K562 (cell line): ENCODE measurements at regions not wholly inside any gene's neighbourhood (a gene's known extent, or its start where the extent isn't known, plus 50 kb on each side); places are given as distances from the start of the nearest gene placed in this dataset.
"Not testable (repeated sequence)": the region's sequence is repeated elsewhere in the genome, so short reads cannot be mapped to it uniquely, and the experiment has no call there.

Source experiments
- ATAC-seq: fragments of 200-7000 bp; cut with Tn5 transposase; 3 replicates; pipeline ENCODE4 v1.9.1; 2020; ENCODE audit warnings: moderate library complexity
- BruUV-seq: library from RNA; stranded (reverse); fragments of 400-500 nt; replicated peaks from 2 replicates; lab custom pipeline; 2021; lab: Mats Ljungman, UMichigan
- CTCF ChIA-PET: fragments of 300-600 bp; formaldehyde crosslinking; extraction: SDS; loops from one replicate; lab custom pipeline; 2021; ENCODE audit warnings: low intra/inter-chr PET ratio; lab: Yijun Ruan, JAX
- POLR2A ChIA-PET: fragments of 300-600, 350-650 bp; sonication (Branson Sonifier 250); formaldehyde crosslinking; extraction: SDS; loops from one replicate; lab custom pipeline; 2021; ENCODE audit warnings: antibody characterized with exemption, inconsistent platforms; lab: Yijun Ruan, JAX
- DNase-seq, 4 experiments: peaks; one replicate each; pipeline versions ENCODE4 v3.0.0 to v3.0.0-alpha.2; 2011 to 2018; ENCODE audit warnings: low spot score in 3 of 4, mixed read lengths in 3 of 4; ENCODE audit errors: extremely low read depth in 1 of 4
- FAIRE-seq: peaks from 2 replicates; lab custom pipeline; 2011; peaks lifted over from hg19 to GRCh38; lab: Jason Lieb, UNC
- H2AFZ ChIP-seq: 2 replicates; pipeline ENCODE4 v1.6.0; 2011; ENCODE audit warnings: low read depth, low read length, control low read depth, inconsistent platforms
- H3K27ac ChIP-seq: fragments of 200-600 bp; 3 replicates; pipeline ENCODE4 v1.8.0; 2011; ENCODE audit warnings: low read depth, mild to moderate bottlenecking, control low read depth, inconsistent platforms, low read length, moderate library complexity, mixed read lengths; ENCODE audit errors: extremely low read depth
- H3K27me3 ChIP-seq, 2 experiments: fragments of 300-600 bp in 1 of 2; 2 replicates in 1 of 2; 3 replicates in 1 of 2; pipeline versions ENCODE4 v1.6.0 to v1.8.0; 2011; ENCODE audit warnings: inconsistent platforms in 2 of 2, low read length in 2 of 2, mild to moderate bottlenecking in 1 of 2, mixed read lengths in 1 of 2, moderate library complexity in 1 of 2; ENCODE audit not compliant: control insufficient read depth in 2 of 2, insufficient read depth in 2 of 2
- H3K36me3 ChIP-seq: fragments of 300-600 bp; 3 replicates; pipeline ENCODE4 v1.8.0; 2011; ENCODE audit warnings: mild to moderate bottlenecking, low read length, inconsistent platforms; ENCODE audit not compliant: control insufficient read depth, insufficient read depth
- H3K4me1 ChIP-seq, 2 experiments: fragments of 200-600 bp in 1 of 2; replicated peaks in 1 of 2; 2 replicates in 1 of 2; 3 replicates in 1 of 2; pipeline versions ENCODE4 v1.5.1 to v1.8.0; 2011; ENCODE audit warnings: inconsistent platforms in 2 of 2, low read length in 2 of 2, mild to moderate bottlenecking in 1 of 2, mixed read lengths in 1 of 2, moderate library complexity in 1 of 2; ENCODE audit not compliant: control insufficient read depth in 2 of 2, insufficient read depth in 2 of 2
- H3K4me2 ChIP-seq: 2 replicates; pipeline ENCODE4 v1.6.1; 2011; ENCODE audit warnings: low read length, control low read depth, inconsistent platforms, mixed read lengths; ENCODE audit not compliant: insufficient read depth
- H3K4me3 ChIP-seq: fragments of 200-600 bp; sonication (generic), shearing (Covaris generic); 2 replicates; pipeline ENCODE4 v1.5.1; 2016; ENCODE audit warnings: control low read depth, inconsistent platforms
- H3K79me2 ChIP-seq: fragments of 200-600 bp; 3 replicates; pipeline ENCODE4 v1.8.0; 2011; ENCODE audit warnings: low read length, inconsistent platforms; ENCODE audit not compliant: control insufficient read depth, insufficient read depth
- H3K9ac ChIP-seq, 2 experiments: 2 replicates each; pipeline versions ENCODE4 v1.6.0 to v1.6.1; 2011; ENCODE audit warnings: low read depth in 2 of 2, low read length in 2 of 2, control low read depth in 1 of 2, inconsistent platforms in 1 of 2, mild to moderate bottlenecking in 1 of 2, mixed read lengths in 1 of 2; ENCODE audit not compliant: insufficient read depth in 1 of 2
- H3K9me1 ChIP-seq: one replicate; pipeline ENCODE4 v1.6.0; 2011; ENCODE audit warnings: inconsistent platforms, mild to moderate bottlenecking, low read length, moderate library complexity; ENCODE audit not compliant: control insufficient read depth, insufficient read depth
- H3K9me3 ChIP-seq: replicated peaks from 2 replicates; pipeline ENCODE4 v1.5.1; 2011; ENCODE audit warnings: low read depth, low read length, inconsistent platforms; ENCODE audit not compliant: control insufficient read depth, insufficient read depth
- H4K20me1 ChIP-seq: replicated peaks from 2 replicates; pipeline ENCODE4 v1.6.1; 2011; ENCODE audit warnings: low read length, inconsistent platforms, mixed read lengths; ENCODE audit not compliant: control insufficient read depth, insufficient read depth
- C11orf30 ChIP-seq: fragments of 450-650 bp; IDR thresholded peaks from 2 replicates; pipeline ENCODE4 v1.6.1; 2016; ENCODE audit warnings: low read depth, mild to moderate bottlenecking
- ZNF316 ChIP-seq: fragments of 450-650 bp; IDR thresholded peaks from 2 replicates; pipeline ENCODE4 v1.6.1; 2016
- ZNF77 ChIP-seq: fragments of 250-450 bp; sonication (Bioruptor Pico); IDR thresholded peaks from 2 replicates; pipeline ENCODE4 v1.5.0; 2020
- WGBS: fragments of 100-300 bp; shearing (Covaris generic); methylation state at CpG from one replicate; pipeline ENCODE4 v1.1.6; 2016; ENCODE audit warnings: low coverage, mixed read lengths; ENCODE audit not compliant: insufficient coverage; ENCODE audit errors: missing lambda C conversion rate; 5-methylcytosine and 5-hydroxymethylcytosine counted together
- in situ Hi-C: fragments of 300-500 bp; cut with MboI; formaldehyde crosslinking; loops from 4 replicates; pipeline ENCODE4 v1.15.0; 2018; ENCODE audit warnings: inconsistent platforms, mixed read lengths
- intact Hi-C: fragments of 100-400 bp; cut with micrococcal nuclease; formaldehyde crosslinking; loops from 2 replicates; pipeline ENCODE4 v1.14.2; 2022

DNA sequence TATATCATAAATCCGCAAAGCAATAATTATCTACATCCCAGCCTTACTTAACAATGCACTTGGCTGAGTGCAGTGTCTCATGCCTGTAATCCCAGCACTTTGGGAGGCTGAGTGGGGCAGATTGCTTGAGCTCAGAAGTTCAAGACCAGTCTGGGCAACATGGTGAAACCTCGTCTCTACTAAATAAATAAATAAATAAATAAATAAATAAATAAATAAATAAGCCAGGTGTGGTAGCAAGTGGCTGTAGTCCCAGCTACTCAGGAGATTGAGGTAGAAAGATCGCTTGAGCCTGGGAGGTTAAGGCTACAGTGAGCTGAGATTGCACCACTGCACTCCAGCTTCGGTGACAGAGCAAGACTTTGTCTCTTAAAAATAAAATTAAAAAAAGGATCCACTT is 898.1 kb downstream of the DNAJB9 start:
- WGBS: 1% methylated on average over 4 of the region's 4 CpGs
- H4K20me1 ChIP-seq, H3K79me2 ChIP-seq, H3K9me3 ChIP-seq, H3K36me3 ChIP-seq, H3K27ac ChIP-seq, FAIRE-seq, intact Hi-C loops, DNase-seq, POLR2A ChIA-PET, H3K4me1 ChIP-seq, H3K4me2 ChIP-seq, BruUV-seq, H3K9ac ChIP-seq, H3K9me1 ChIP-seq, H2AFZ ChIP-seq, in situ Hi-C loops, ATAC-seq, CTCF ChIA-PET, H3K4me3 ChIP-seq, H3K27me3 ChIP-seq: not testable (repeated sequence)

DNA sequence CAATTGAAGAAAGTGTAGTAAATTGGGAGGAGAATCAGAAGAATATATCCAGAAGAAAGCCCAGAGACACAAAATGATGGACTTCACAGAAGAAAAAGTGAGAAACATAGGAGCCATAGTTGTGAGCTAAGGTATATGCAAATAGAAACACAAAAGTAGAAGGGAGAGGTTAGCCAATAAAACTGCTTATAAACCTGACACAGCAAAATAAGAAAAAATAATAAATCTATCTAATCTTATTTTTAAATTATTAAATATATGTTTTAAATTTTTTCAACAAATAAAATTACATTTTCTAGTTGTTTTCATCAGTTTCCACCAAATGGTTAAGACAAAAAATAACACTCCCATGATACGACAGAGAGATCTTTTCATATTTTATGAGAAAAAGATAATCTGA is 903.5 kb downstream of the DNAJB9 start:
- Histone ChIP-seq H3K9ac (no peak overlapping the region), H3K4me3 (no peak overlapping the region), H3K4me1 (no peaks in the 10 kb centered on the region), H3K27me3 (no peaks in the 10 kb centered on the region), H3K27ac (no peak overlapping the region), H3K9me1 (no peaks in the 10 kb centered on the region), H3K36me3 (no peaks in the 10 kb centered on the region), H3K4me2 (no peak overlapping the region), H3K9me3 (0 out of 2 replicates have a peak, but pooled peaks cover 2% of the 10 kb centered on the region), H2AFZ (no peak overlapping the region), H3K79me2 (no peaks in the 10 kb centered on the region)
- intact Hi-C loops: no loop called here
- 5% methylated on average over 1 of the region's 1 CpG for WGBS
- ATAC-seq: no peak
- no peak for DNase-seq
- no peak for FAIRE-seq
- POLR2A ChIA-PET: no interaction called here
- in situ Hi-C loops: no loop called here
- CTCF ChIA-PET: no interaction called here
- TF ChIP-seq ZNF316 (peak; percentile 70), ZNF77 (CRISPR knock-in tag) (no peak), C11orf30 (peak; percentile 32; the same call in 1 of the 2 replicates)
- TF ChIP-seq, all 486 proteins: peak for 2
- no peaks in the 10 kb centered on the region for H4K20me1 ChIP-seq
- BruUV-seq: no TSS peak
